ENCODE measurements at regions not wholly inside any gene's neighbourhood (a gene's known extent, or its start where the extent isn't known, plus 50 kb on each side); places are given as distances from the start of the nearest gene placed in this dataset.

- TF ChIP-seq CTCF (conservative IDR thresholded peaks at IDR 0.05; ENCODE audit: low read depth, low read length) (no peak), CEBPB (IDR thresholded peaks at IDR 0.05; ENCODE audit: low read depth, low read length) (no peak), RFX5 (IDR thresholded peaks at IDR 0.05; ENCODE audit: low read depth, low read length) (no peak), POLR2A (IDR thresholded peaks at IDR 0.05; ENCODE audit: low read depth, low read length) (no peak), MAFK (IDR thresholded peaks at IDR 0.05; ENCODE audit: low read depth, low read length) (no peak), BHLHE40 (IDR thresholded peaks at IDR 0.05; ENCODE audit: low read depth, low read length) (no peak), NFE2L2 (IDR thresholded peaks at IDR 0.05; ENCODE audit: low read depth, low read length) (no peak), RAD21 (IDR thresholded peaks at IDR 0.05; ENCODE audit: low read length) (no peak), MAZ (IDR thresholded peaks at IDR 0.05; ENCODE audit: borderline replicate concordance, low read depth, low read length) (no peak)
Observed at GRCh38 chr7:67610897-67611296, 614.3 kb downstream of the TYW1 start.

All from IMR-90 (cell line).